ENCODE measurements at regions not wholly inside any gene's neighbourhood (a gene's known extent, or its start where the extent isn't known, plus 50 kb on each side); places are given as distances from the start of the nearest gene placed in this dataset.
"Not testable (repeated sequence)": the region's sequence is repeated elsewhere in the genome, so short reads cannot be mapped to it uniquely, and the experiment has no call there.

GRCh38 chr5:37962389-37962788 is 122.5 kb upstream of the GDNF start:
- no peak for DNase-seq (ENCODE audit: low spot score)

- no peak for DNase-seq (ENCODE audit: low spot score)
These were observed 117.4 kb upstream of the GDNF start for GRCh38 chr5:37957218-37957617.

GRCh38 chr5:37955748-37956147 is 115.9 kb upstream of the GDNF start:
- no peak for DNase-seq (ENCODE audit: low spot score)

- DNase-seq (ENCODE audit: low spot score), result no peak
These were observed 114.7 kb upstream of the GDNF start for GRCh38 chr5:37954561-37954960.

- no peak for DNase-seq (ENCODE audit: low spot score)
These were observed 112.3 kb upstream of the GDNF start for GRCh38 chr5:37951946-37952721.

GRCh38 chr5:37950436-37950835 is 110.6 kb upstream of the GDNF start:
- peak; percentile 32 for DNase-seq (ENCODE audit: low spot score)

- DNase-seq (ENCODE audit: low spot score), result no peak
These were observed 105.6 kb upstream of the GDNF start for GRCh38 chr5:37945446-37945845.

GRCh38 chr5:37943136-37943535 is 103.3 kb upstream of the GDNF start:
- DNase-seq (ENCODE audit: low spot score), result not testable (repeated sequence)

GRCh38 chr5:37940931-37941623 is 101.2 kb upstream of the GDNF start:
- no peak for DNase-seq (ENCODE audit: low spot score)

GRCh38 chr5:37938861-37939260 is 99.0 kb upstream of the GDNF start:
- DNase-seq (ENCODE audit: low spot score), result no peak

GRCh38 chr5:37938076-37938852 is 98.4 kb upstream of the GDNF start:
- DNase-seq (ENCODE audit: low spot score), result no peak

- DNase-seq (ENCODE audit: low spot score), result no peak
These were observed 96.2 kb upstream of the GDNF start for GRCh38 chr5:37936091-37936490.

- no peak for DNase-seq (ENCODE audit: low spot score)
These were observed 93.7 kb upstream of the GDNF start for GRCh38 chr5:37933576-37933975.

GRCh38 chr5:37932450-37932849 is 92.6 kb upstream of the GDNF start:
- no peak for DNase-seq (ENCODE audit: low spot score)

GRCh38 chr5:37931541-37931940 is 91.7 kb upstream of the GDNF start:
- DNase-seq (ENCODE audit: low spot score), result no peak

- DNase-seq (ENCODE audit: low spot score), result no peak
These were observed 90.5 kb upstream of the GDNF start for GRCh38 chr5:37930350-37930749.

GRCh38 chr5:37929791-37930190 is 90.0 kb upstream of the GDNF start:
- no peak for DNase-seq (ENCODE audit: low spot score)

- DNase-seq (ENCODE audit: low spot score), result not testable (repeated sequence)
These were observed 87.9 kb upstream of the GDNF start for GRCh38 chr5:37927753-37928152.

- peak; percentile 22 for DNase-seq (ENCODE audit: low spot score)
These were observed 86.9 kb upstream of the GDNF start for GRCh38 chr5:37926732-37927131.

- no peak for DNase-seq (ENCODE audit: low spot score)
These were observed 81.6 kb upstream of the GDNF start for GRCh38 chr5:37921452-37921851.

- DNase-seq (ENCODE audit: low spot score), result no peak
These were observed 78.6 kb upstream of the GDNF start for GRCh38 chr5:37918424-37918823.

- no peak for DNase-seq (ENCODE audit: low spot score)
These were observed 76.7 kb upstream of the GDNF start for GRCh38 chr5:37916525-37916924.

All from AG20443 (cell line).